Ectodermal cell (in vitro differentiated cells): ENCODE measurements at regions not wholly inside any gene's neighbourhood (a gene's known extent, or its start where the extent isn't known, plus 50 kb on each side); places are given as distances from the start of the nearest gene placed in this dataset.

Source experiments
- H3K27ac ChIP-seq: 2 replicates; pipeline ENCODE4 v1.7.0; 2013; ENCODE audit warnings: mild to moderate bottlenecking, low read depth, low read length; ENCODE audit not compliant: insufficient read depth, poor library complexity, severe bottlenecking
- H3K27me3 ChIP-seq: 2 replicates; pipeline ENCODE4 v1.7.0; 2013; ENCODE audit warnings: mild to moderate bottlenecking, low read length; ENCODE audit not compliant: insufficient read depth, control insufficient read depth, poor library complexity, severe bottlenecking
- H3K36me3 ChIP-seq: one replicate; pipeline ENCODE4 v1.7.0; 2013; ENCODE audit warnings: low read length; ENCODE audit not compliant: control insufficient read depth, insufficient read depth
- H3K4me1 ChIP-seq: one replicate; pipeline ENCODE4 v1.7.0; 2013; ENCODE audit warnings: low read length; ENCODE audit not compliant: control insufficient read depth, insufficient read depth
- H3K4me3 ChIP-seq: 2 replicates; pipeline ENCODE4 v1.7.0; 2013; ENCODE audit warnings: low read depth, low read length, control low read depth; ENCODE audit not compliant: insufficient read depth
- H3K9me3 ChIP-seq: 2 replicates; pipeline ENCODE4 v1.7.0; 2013; ENCODE audit warnings: mild to moderate bottlenecking, low read length, moderate library complexity; ENCODE audit not compliant: control insufficient read depth
- WGBS, 2 experiments: methylation state at CpG; one replicate each; pipeline ENCODE4 v1.1.7; 2013; ENCODE audit warnings: missing lambda C conversion rate in 2 of 2; 5-methylcytosine and 5-hydroxymethylcytosine counted together

- WGBS, 2 experiments: 90 to 96% methylated on average over 5 of the region's 5 CpGs
- Histone ChIP-seq H3K27me3 (no peaks in the 10 kb centered on the region), H3K27ac (no peak overlapping the region), H3K4me3 (no peak overlapping the region), H3K4me1 (no peaks in the 10 kb centered on the region), H3K9me3 (no peaks in the 10 kb centered on the region), H3K36me3 (no peaks in the 10 kb centered on the region)
These were observed 326.2 kb upstream of the RGS6 start for GRCh38 chr14:71606064-71606463.

GRCh38 chr14:71606575-71606974 lies 325.7 kb upstream of the RGS6 start:
- 93 to 95% methylated on average over 5 of the region's 5 CpGs for WGBS, 2 experiments
- no peaks in the 10 kb centered on the region for H3K27me3 ChIP-seq

GRCh38 chr14:71607056-71607455 lies 325.2 kb upstream of the RGS6 start:
- H3K9me3 ChIP-seq: no peaks in the 10 kb centered on the region
- H3K27ac ChIP-seq: no peak overlapping the region
- no peaks in the 10 kb centered on the region for H3K4me1 ChIP-seq
- no peaks in the 10 kb centered on the region for H3K27me3 ChIP-seq
- 73 to 83% methylated on average over 3 of the region's 3 CpGs for WGBS, 2 experiments
- H3K4me3 ChIP-seq: no peak overlapping the region
- no peaks in the 10 kb centered on the region for H3K36me3 ChIP-seq

More at GRCh38 chr14:71606575-71606974, 325.7 kb upstream of the RGS6 start:
- Histone ChIP-seq H3K9me3 (no peaks in the 10 kb centered on the region), H3K27ac (no peak overlapping the region), H3K4me1 (no peaks in the 10 kb centered on the region), H3K4me3 (no peak overlapping the region), H3K36me3 (no peaks in the 10 kb centered on the region)

GRCh38 chr14:71610149-71610548 lies 322.1 kb upstream of the RGS6 start:
- H3K27me3 ChIP-seq: no peaks in the 10 kb centered on the region
- H3K4me3 ChIP-seq: no peak overlapping the region
- no peaks in the 10 kb centered on the region for H3K36me3 ChIP-seq
- H3K4me1 ChIP-seq: no peaks in the 10 kb centered on the region
- H3K9me3 ChIP-seq: no peaks in the 10 kb centered on the region
- H3K27ac ChIP-seq: no peak overlapping the region

- Histone ChIP-seq H3K9me3 (no peaks in the 10 kb centered on the region), H3K27me3 (no peaks in the 10 kb centered on the region), H3K36me3 (no peaks in the 10 kb centered on the region), H3K4me3 (no peak overlapping the region), H3K4me1 (no peaks in the 10 kb centered on the region), H3K27ac (no peak overlapping the region)
- WGBS, 2 experiments: 94 to 100% methylated on average over 1 of the region's 1 CpG
These were observed 321.4 kb upstream of the RGS6 start for GRCh38 chr14:71610797-71611196.

GRCh38 chr14:71613168-71613567 lies 319.1 kb upstream of the RGS6 start:
- Histone ChIP-seq H3K27me3 (no peaks in the 10 kb centered on the region), H3K9me3 (no peaks in the 10 kb centered on the region), H3K4me3 (no peak overlapping the region), H3K36me3 (no peaks in the 10 kb centered on the region), H3K27ac (no peak overlapping the region), H3K4me1 (no peaks in the 10 kb centered on the region)
- WGBS, 2 experiments: 86% methylated on average over 1 of the region's 1 CpG

GRCh38 chr14:71616013-71616412 lies 316.2 kb upstream of the RGS6 start:
- H3K27me3 ChIP-seq: no peaks in the 10 kb centered on the region
- H3K36me3 ChIP-seq: no peaks in the 10 kb centered on the region
- H3K27ac ChIP-seq: no peak overlapping the region
- H3K4me1 ChIP-seq: no peaks in the 10 kb centered on the region
- WGBS, 2 experiments: 96 to 98% methylated on average over 2 of the region's 2 CpGs
- H3K9me3 ChIP-seq: no peaks in the 10 kb centered on the region
- no peak overlapping the region for H3K4me3 ChIP-seq

GRCh38 chr14:71618047-71618446 lies 314.2 kb upstream of the RGS6 start:
- Histone ChIP-seq H3K9me3 (no peaks in the 10 kb centered on the region), H3K27me3 (no peaks in the 10 kb centered on the region), H3K4me1 (no peaks in the 10 kb centered on the region), H3K27ac (no peak overlapping the region), H3K4me3 (no peak overlapping the region), H3K36me3 (no peaks in the 10 kb centered on the region)
- WGBS, 2 experiments: 87 to 88% methylated on average over 3 of the region's 3 CpGs

- H3K4me3 ChIP-seq: no peak overlapping the region
- H3K27ac ChIP-seq: no peak overlapping the region
- no peaks in the 10 kb centered on the region for H3K4me1 ChIP-seq
- 96% methylated on average over 5 of the region's 5 CpGs for WGBS, 2 experiments
- H3K36me3 ChIP-seq: no peaks in the 10 kb centered on the region
- H3K27me3 ChIP-seq: no peaks in the 10 kb centered on the region
- no peaks in the 10 kb centered on the region for H3K9me3 ChIP-seq
These were observed 313.5 kb upstream of the RGS6 start for GRCh38 chr14:71618716-71619115.

GRCh38 chr14:71619472-71619871 lies 312.8 kb upstream of the RGS6 start:
- WGBS, 2 experiments: 98 to 100% methylated on average over 1 to 3 of the region's 3 CpGs
- Histone ChIP-seq H3K9me3 (no peaks in the 10 kb centered on the region), H3K36me3 (no peaks in the 10 kb centered on the region), H3K27me3 (no peaks in the 10 kb centered on the region), H3K4me3 (no peak overlapping the region), H3K4me1 (no peaks in the 10 kb centered on the region), H3K27ac (no peak overlapping the region)

GRCh38 chr14:71620401-71620800 lies 311.8 kb upstream of the RGS6 start:
- Histone ChIP-seq H3K4me1 (no peaks in the 10 kb centered on the region), H3K27ac (no peak overlapping the region), H3K27me3 (no peaks in the 10 kb centered on the region), H3K9me3 (no peaks in the 10 kb centered on the region), H3K4me3 (no peak overlapping the region), H3K36me3 (no peaks in the 10 kb centered on the region)
- WGBS, 2 experiments: 91 to 94% methylated on average over 2 of the region's 2 CpGs
